ENCODE measurements at regions not wholly inside any gene's neighbourhood (a gene's known extent, or its start where the extent isn't known, plus 50 kb on each side); places are given as distances from the start of the nearest gene placed in this dataset.

DNA sequence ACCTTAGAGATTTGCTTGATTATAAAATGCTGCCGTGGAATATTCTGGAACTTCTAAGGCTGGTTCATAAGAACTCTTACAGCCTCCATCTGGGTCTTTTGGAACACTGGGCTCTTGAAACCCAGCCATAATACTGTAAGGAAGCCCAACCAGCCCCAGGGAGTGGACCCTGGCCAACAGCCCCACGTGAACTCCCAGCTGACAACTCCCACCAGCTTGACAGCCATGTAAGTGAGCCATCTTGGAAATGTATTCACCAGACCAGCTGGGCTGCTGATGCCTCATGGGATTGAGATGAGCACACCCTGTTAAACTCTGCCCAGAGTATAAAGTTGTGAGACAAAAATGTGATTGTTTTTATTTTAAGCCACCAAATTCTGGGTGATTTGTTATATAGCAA lies 378.7 kb upstream of the RAG2 start:
- H3K4me3 ChIP-seq (ENCODE audit: low read length), result no peak overlapping the region
- no peaks in the 10 kb centered on the region for H3K9me3 ChIP-seq (ENCODE audit: low read length)
- H3K27me3 ChIP-seq (ENCODE audit: insufficient read depth, low read length, poor library complexity, severe bottlenecking), result no peaks in the 10 kb centered on the region
- H3K4me1 ChIP-seq (ENCODE audit: insufficient read depth, low read length), result no peaks in the 10 kb centered on the region
- POLR2A ChIA-PET, result no interaction called here
- DNase-seq, result no peak
- Mint-ChIP-seq H3K4me1 (no peaks in the 10 kb centered on the region), H3K9me3 (peaks cover 2 to 24% (median 11%) of the 10 kb centered on the region in 5 donors), H3K27me3 (no peaks in the 10 kb centered on the region), H3K36me3 (peaks cover 0 to 3% (median 0%) of the 10 kb centered on the region in 3 donors), H3K27ac (no peak overlapping the region), H3K4me3 (no peak overlapping the region)
- CTCF ChIA-PET, result no interaction called here
- no peak overlapping the region for H3K27ac ChIP-seq (ENCODE audit: low read depth, low read length)
- no peaks in the 10 kb centered on the region for H3K36me3 ChIP-seq (ENCODE audit: insufficient read depth, low read length)

DNA sequence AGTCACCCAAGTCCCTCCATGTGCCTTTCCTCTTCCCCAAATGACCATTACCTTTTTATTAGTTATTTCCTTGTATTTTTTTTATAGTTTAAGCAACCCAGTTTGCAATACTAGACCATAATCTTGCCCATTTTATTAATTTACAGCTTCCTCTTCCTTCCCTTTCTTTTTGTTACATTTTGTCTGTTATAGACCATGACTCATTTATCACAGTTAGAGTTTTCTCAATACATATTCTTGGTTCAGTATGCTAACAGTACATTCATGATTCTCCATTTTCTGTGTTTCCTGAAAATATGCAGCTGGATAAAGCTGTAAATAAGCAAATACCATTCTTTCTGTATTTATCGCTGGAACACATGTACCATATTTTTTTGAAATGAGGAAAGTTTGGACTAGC lies 376.7 kb upstream of the RAG2 start:
- H3K9me3 Mint-ChIP-seq, result peaks cover 0 to 14% (median 4%) of the 10 kb centered on the region in 5 donors
- H3K4me1 Mint-ChIP-seq, result no peaks in the 10 kb centered on the region
- Histone ChIP-seq H3K4me3 (ENCODE audit: low read length) (no peak overlapping the region), H3K27me3 (ENCODE audit: insufficient read depth, low read length, poor library complexity, severe bottlenecking) (no peaks in the 10 kb centered on the region), H3K4me1 (ENCODE audit: insufficient read depth, low read length) (no peaks in the 10 kb centered on the region), H3K9me3 (ENCODE audit: low read length) (no peaks in the 10 kb centered on the region), H3K36me3 (ENCODE audit: insufficient read depth, low read length) (no peaks in the 10 kb centered on the region), H3K27ac (ENCODE audit: low read depth, low read length) (no peak overlapping the region)
- no peak overlapping the region for H3K4me3 Mint-ChIP-seq
- ChIA-PET POLR2A (no interaction called here), CTCF (no interaction called here)
- no peaks in the 10 kb centered on the region for H3K36me3 Mint-ChIP-seq
- H3K27ac Mint-ChIP-seq, result no peak overlapping the region
- no peaks in the 10 kb centered on the region for H3K27me3 Mint-ChIP-seq
- no peak for DNase-seq

DNA sequence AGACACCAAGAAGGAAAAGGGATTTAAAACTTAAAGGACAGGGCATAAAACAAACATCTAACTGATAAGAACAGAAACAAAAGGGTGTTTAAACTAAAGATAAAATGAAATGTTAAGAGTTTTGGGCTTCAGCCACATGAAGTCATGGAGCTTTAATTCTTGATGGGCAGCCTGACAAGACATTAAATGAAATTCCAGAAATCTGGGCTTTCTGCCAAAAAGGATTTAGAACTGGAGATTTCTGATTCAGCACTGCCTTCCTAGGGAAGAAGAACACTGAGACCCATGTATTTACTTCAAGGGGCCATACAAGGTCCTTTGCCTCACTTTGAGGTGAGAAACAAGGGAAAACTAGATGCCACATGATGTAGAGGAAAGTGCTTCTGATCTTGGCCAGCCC lies 355.9 kb upstream of the RAG2 start:
- Histone ChIP-seq H3K4me1 (ENCODE audit: insufficient read depth, low read length) (no peaks in the 10 kb centered on the region), H3K9me3 (ENCODE audit: low read length) (no peaks in the 10 kb centered on the region), H3K36me3 (ENCODE audit: insufficient read depth, low read length) (no peaks in the 10 kb centered on the region), H3K27ac (ENCODE audit: low read depth, low read length) (no peak overlapping the region), H3K27me3 (ENCODE audit: insufficient read depth, low read length, poor library complexity, severe bottlenecking) (no peaks in the 10 kb centered on the region), H3K4me3 (ENCODE audit: low read length) (no peak overlapping the region)
- Mint-ChIP-seq H3K27me3 (no peaks in the 10 kb centered on the region), H3K9me3 (peaks cover 0 to 11% (median 8%) of the 10 kb centered on the region in 5 donors), H3K36me3 (no peaks in the 10 kb centered on the region), H3K4me1 (no peaks in the 10 kb centered on the region), H3K4me3 (no peak overlapping the region), H3K27ac (no peak overlapping the region)
- DNase-seq, result no peak
- CTCF ChIA-PET, result no interaction called here
- POLR2A ChIA-PET, result no interaction called here

DNA sequence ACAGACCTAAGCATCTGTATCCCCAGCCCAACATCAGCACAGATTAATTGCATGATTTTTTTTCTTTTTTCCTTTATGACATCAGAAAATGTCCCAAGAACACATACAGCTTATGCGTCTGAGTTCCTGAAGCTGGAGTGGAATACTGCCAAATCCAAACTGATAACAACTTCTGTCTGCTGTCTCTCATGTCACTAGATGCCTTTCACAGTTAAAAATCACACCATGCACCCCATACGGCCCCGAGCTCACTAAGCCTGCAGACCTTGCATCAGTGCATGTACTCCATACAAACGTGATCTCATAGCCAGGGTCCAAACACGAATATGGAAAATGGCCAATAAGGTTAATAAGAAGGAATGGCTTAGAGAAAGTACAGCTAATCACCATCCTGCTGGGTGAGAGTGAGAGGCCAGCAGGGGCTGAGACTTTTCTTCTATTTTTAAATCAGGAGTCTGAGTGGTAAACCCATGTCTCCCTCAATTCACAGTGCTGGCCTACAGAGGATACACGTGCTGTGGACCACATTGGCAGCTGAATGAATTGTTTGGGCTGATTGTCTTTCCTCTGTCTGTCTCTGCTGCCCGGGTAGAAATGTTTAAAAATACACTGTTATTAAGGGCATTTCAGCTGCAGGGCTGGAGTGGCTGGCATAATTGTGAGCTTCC lies 350.6 kb upstream of the RAG2 start:
- no peaks in the 10 kb centered on the region for H3K4me1 Mint-ChIP-seq
- no peaks in the 10 kb centered on the region for H3K27me3 Mint-ChIP-seq
- peaks cover 0 to 10% (median 3%) of the 10 kb centered on the region in 5 donors for H3K9me3 Mint-ChIP-seq
- Histone ChIP-seq H3K27me3 (ENCODE audit: insufficient read depth, low read length, poor library complexity, severe bottlenecking) (no peaks in the 10 kb centered on the region), H3K4me1 (ENCODE audit: insufficient read depth, low read length) (no peaks in the 10 kb centered on the region), H3K9me3 (ENCODE audit: low read length) (no peaks in the 10 kb centered on the region), H3K4me3 (ENCODE audit: low read length) (no peak overlapping the region), H3K36me3 (ENCODE audit: insufficient read depth, low read length) (no peaks in the 10 kb centered on the region), H3K27ac (ENCODE audit: low read depth, low read length) (no peak overlapping the region)
- H3K36me3 Mint-ChIP-seq, result no peaks in the 10 kb centered on the region
- H3K4me3 Mint-ChIP-seq, result no peak overlapping the region
- no peak for DNase-seq
- no peak overlapping the region for H3K27ac Mint-ChIP-seq
- ChIA-PET CTCF (no interaction called here), POLR2A (no interaction called here)

DNA sequence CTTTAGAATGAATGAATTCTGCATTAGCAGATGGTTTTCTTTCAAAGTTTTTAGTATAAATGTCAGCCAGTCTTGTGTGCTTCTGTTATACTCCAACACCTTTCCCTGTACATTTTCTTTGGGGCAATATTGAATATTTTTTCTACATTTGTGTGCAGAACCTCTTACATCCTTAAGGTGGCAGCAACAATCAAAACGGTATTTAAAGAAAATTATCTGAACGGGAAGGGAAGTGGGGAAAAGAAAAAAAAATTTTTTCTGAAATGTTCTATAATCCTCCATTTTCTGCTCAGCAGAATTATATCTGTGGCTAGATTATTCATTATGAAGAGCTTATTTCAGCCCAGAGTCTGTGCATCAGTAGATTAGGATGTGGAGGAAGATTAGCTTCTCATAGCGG lies 347.3 kb upstream of the RAG2 start:
- Histone ChIP-seq H3K27ac (ENCODE audit: low read depth, low read length) (no peak overlapping the region), H3K9me3 (ENCODE audit: low read length) (no peaks in the 10 kb centered on the region), H3K4me1 (ENCODE audit: insufficient read depth, low read length) (no peaks in the 10 kb centered on the region), H3K27me3 (ENCODE audit: insufficient read depth, low read length, poor library complexity, severe bottlenecking) (no peaks in the 10 kb centered on the region), H3K4me3 (ENCODE audit: low read length) (no peak overlapping the region), H3K36me3 (ENCODE audit: insufficient read depth, low read length) (no peaks in the 10 kb centered on the region)
- H3K4me3 Mint-ChIP-seq, result no peak overlapping the region
- no peaks in the 10 kb centered on the region for H3K4me1 Mint-ChIP-seq
- no peak overlapping the region for H3K27ac Mint-ChIP-seq
- no peak for DNase-seq
- peaks cover 0 to 6% (median 0%) of the 10 kb centered on the region in 5 donors for H3K9me3 Mint-ChIP-seq
- no peaks in the 10 kb centered on the region for H3K36me3 Mint-ChIP-seq
- CTCF ChIA-PET, result no interaction called here
- POLR2A ChIA-PET, result no interaction called here
- no peaks in the 10 kb centered on the region for H3K27me3 Mint-ChIP-seq

DNA sequence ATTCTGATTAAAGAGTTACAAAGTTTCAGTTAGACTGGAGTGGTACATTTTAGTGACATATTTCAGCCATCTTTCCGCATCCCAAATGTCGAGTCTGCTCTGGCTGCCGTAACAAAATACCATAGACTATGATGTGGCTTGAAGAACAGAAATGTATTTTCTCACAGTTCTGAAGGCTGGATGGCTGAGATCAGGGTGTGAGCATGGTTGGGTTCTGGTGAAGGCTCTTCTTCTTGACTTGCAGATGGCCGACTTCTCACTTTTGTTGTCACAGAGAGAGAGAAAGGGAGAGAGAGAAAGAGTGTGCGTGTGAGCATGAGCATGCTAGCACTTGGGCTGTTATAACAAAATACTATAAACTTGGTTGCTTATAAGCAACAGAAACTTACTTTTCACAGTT lies 335.4 kb upstream of the RAG2 start:
- no peak for DNase-seq
- Histone ChIP-seq H3K4me1 (ENCODE audit: insufficient read depth, low read length) (no peaks in the 10 kb centered on the region), H3K27me3 (ENCODE audit: insufficient read depth, low read length, poor library complexity, severe bottlenecking) (no peaks in the 10 kb centered on the region), H3K36me3 (ENCODE audit: insufficient read depth, low read length) (no peaks in the 10 kb centered on the region), H3K27ac (ENCODE audit: low read depth, low read length) (no peak overlapping the region), H3K9me3 (ENCODE audit: low read length) (no peaks in the 10 kb centered on the region), H3K4me3 (ENCODE audit: low read length) (no peak overlapping the region)
- ChIA-PET CTCF (no interaction called here), POLR2A (no interaction called here)
- Mint-ChIP-seq H3K4me1 (no peaks in the 10 kb centered on the region), H3K27ac (no peak overlapping the region), H3K4me3 (no peak overlapping the region), H3K9me3 (peaks cover 0 to 7% (median 1%) of the 10 kb centered on the region in 5 donors), H3K27me3 (no peaks in the 10 kb centered on the region), H3K36me3 (no peaks in the 10 kb centered on the region)

DNA sequence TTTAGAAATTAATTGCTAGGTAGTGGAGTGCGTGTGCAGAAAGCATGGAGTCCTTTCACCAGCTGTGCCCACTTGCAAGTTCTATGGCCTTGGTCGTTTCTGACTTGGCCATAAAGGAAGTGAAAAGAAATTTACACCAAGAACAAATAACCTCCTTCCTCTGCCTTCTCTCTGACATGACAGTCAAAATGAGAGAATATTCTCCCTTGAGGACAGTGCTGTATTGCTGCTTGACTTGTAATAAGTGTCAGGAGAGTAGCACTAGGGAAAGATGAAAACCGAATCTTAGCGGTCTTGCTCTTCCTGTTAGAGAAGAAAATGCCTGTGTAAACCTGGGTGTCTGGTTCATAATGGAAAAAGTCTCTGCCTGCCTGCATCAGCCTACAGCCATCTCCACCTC lies 333.1 kb upstream of the RAG2 start:
- no peaks in the 10 kb centered on the region for H3K27me3 ChIP-seq (ENCODE audit: insufficient read depth, low read length, poor library complexity, severe bottlenecking)
- no peaks in the 10 kb centered on the region for H3K36me3 ChIP-seq (ENCODE audit: insufficient read depth, low read length)
- H3K4me3 ChIP-seq (ENCODE audit: low read length), result no peak overlapping the region
- Mint-ChIP-seq H3K27ac (no peak overlapping the region), H3K36me3 (no peaks in the 10 kb centered on the region), H3K4me1 (no peaks in the 10 kb centered on the region), H3K4me3 (no peak overlapping the region), H3K27me3 (no peaks in the 10 kb centered on the region), H3K9me3 (peaks cover 0 to 4% (median 1%) of the 10 kb centered on the region in 5 donors)
- POLR2A ChIA-PET, result no interaction called here
- H3K27ac ChIP-seq (ENCODE audit: low read depth, low read length), result no peak overlapping the region
- CTCF ChIA-PET, result no interaction called here
- no peaks in the 10 kb centered on the region for H3K4me1 ChIP-seq (ENCODE audit: insufficient read depth, low read length)
- H3K9me3 ChIP-seq (ENCODE audit: low read length), result no peaks in the 10 kb centered on the region
- DNase-seq, result no peak

DNA sequence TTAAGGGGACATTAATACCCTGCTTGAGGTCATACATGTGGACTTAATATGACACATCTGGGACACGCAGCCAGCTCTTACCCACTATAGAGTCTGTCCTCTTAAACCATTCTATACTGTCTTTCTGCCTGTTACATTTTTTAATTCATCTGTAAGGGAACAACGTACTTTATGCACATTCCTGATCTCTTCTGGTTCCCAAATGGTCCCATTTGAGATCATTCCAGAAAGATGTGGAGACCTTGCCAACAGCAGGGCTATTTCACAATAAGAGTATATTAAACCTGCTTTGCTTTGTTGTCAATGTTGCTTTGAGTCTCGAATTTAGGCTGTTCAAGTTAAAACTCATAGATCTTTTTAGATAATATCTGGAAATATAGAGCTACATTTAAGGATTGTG lies 332.2 kb upstream of the RAG2 start:
- Histone ChIP-seq H3K9me3 (ENCODE audit: low read length) (no peaks in the 10 kb centered on the region), H3K27me3 (ENCODE audit: insufficient read depth, low read length, poor library complexity, severe bottlenecking) (no peaks in the 10 kb centered on the region), H3K27ac (ENCODE audit: low read depth, low read length) (no peak overlapping the region), H3K4me3 (ENCODE audit: low read length) (no peak overlapping the region), H3K36me3 (ENCODE audit: insufficient read depth, low read length) (no peaks in the 10 kb centered on the region), H3K4me1 (ENCODE audit: insufficient read depth, low read length) (no peaks in the 10 kb centered on the region)
- ChIA-PET CTCF (no interaction called here), POLR2A (no interaction called here)
- Mint-ChIP-seq H3K27ac (no peak overlapping the region), H3K27me3 (no peaks in the 10 kb centered on the region), H3K4me3 (no peak overlapping the region), H3K9me3 (peaks cover 0 to 8% (median 1%) of the 10 kb centered on the region in 5 donors), H3K4me1 (no peaks in the 10 kb centered on the region), H3K36me3 (no peaks in the 10 kb centered on the region)
- DNase-seq, result no peak

DNA sequence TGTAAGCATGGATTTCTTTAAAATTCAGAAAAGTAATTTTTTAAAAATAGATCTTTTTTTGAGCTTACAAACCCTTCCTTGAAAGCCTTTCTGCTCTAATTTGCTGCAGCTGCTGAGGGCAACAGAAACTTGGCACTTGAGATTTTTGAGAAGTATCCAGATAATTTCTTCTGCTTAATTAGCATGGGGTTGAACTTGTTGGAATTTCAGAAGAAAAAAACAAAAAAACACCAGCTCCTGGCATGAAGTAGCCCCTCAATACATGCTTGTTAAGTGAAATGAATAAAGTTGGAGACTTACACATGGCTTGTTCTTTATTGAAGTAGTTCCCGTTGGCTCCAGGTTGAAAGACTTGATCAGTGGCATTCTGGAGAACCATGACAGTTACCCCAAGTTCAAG lies 331.4 kb upstream of the RAG2 start:
- Mint-ChIP-seq H3K4me1 (no peaks in the 10 kb centered on the region), H3K27me3 (no peaks in the 10 kb centered on the region), H3K36me3 (no peaks in the 10 kb centered on the region), H3K27ac (no peak overlapping the region), H3K9me3 (peaks cover 0 to 9% (median 1%) of the 10 kb centered on the region in 5 donors), H3K4me3 (no peak overlapping the region)
- CTCF ChIA-PET, result no interaction called here
- H3K36me3 ChIP-seq (ENCODE audit: insufficient read depth, low read length), result no peaks in the 10 kb centered on the region
- H3K9me3 ChIP-seq (ENCODE audit: low read length), result no peaks in the 10 kb centered on the region
- H3K4me3 ChIP-seq (ENCODE audit: low read length), result no peak overlapping the region
- POLR2A ChIA-PET, result no interaction called here
- no peak for DNase-seq
- no peak overlapping the region for H3K27ac ChIP-seq (ENCODE audit: low read depth, low read length)
- no peaks in the 10 kb centered on the region for H3K4me1 ChIP-seq (ENCODE audit: insufficient read depth, low read length)
- no peaks in the 10 kb centered on the region for H3K27me3 ChIP-seq (ENCODE audit: insufficient read depth, low read length, poor library complexity, severe bottlenecking)

Measured in CD8-positive, alpha-beta memory T cell (primary cell).